Activated naive CD4-positive, alpha-beta T cell treated with anti-CD3 and anti-CD28 coated beads for 36 hours (primary cell): ENCODE measurements at regions not wholly inside any gene's neighbourhood (a gene's known extent, or its start where the extent isn't known, plus 50 kb on each side); places are given as distances from the start of the nearest gene placed in this dataset.

Experiments used
- CTCF ChIA-PET: fragments of 350-600 bp; sonication (Branson Sonifier 250); formaldehyde crosslinking; loops from one replicate; lab custom pipeline; 2021; ENCODE audit warnings: antibody characterized with exemption; lab: Charles Lee
- DNase-seq: peaks from one replicate; pipeline ENCODE4 v3.0.0-alpha.2; 2020
- H3K27ac Mint-ChIP-seq: one replicate; pipeline ENCODE4 v1.8.0; 2021; ENCODE audit warnings: mild to moderate bottlenecking, mixed read lengths
- H3K27me3 Mint-ChIP-seq: one replicate; pipeline ENCODE4 v1.8.0; 2021; ENCODE audit warnings: low read depth, mixed read lengths
- H3K36me3 Mint-ChIP-seq: one replicate; pipeline ENCODE4 v1.8.0; 2021; ENCODE audit warnings: low read depth, mixed read lengths
- H3K4me1 Mint-ChIP-seq: one replicate; pipeline ENCODE4 v1.8.0; 2021; ENCODE audit warnings: low read depth, mixed read lengths
- H3K4me3 Mint-ChIP-seq: one replicate; pipeline ENCODE4 v1.8.0; 2021; ENCODE audit warnings: mild to moderate bottlenecking, moderate library complexity, mixed read lengths
- H3K9me3 Mint-ChIP-seq: one replicate; pipeline ENCODE4 v1.8.0; 2021; ENCODE audit warnings: mixed read lengths
- intact Hi-C: fragments of 100-400 bp; cut with micrococcal nuclease; formaldehyde crosslinking; loops from one replicate; pipeline ENCODE4 v1.15.1; 2023

DNA sequence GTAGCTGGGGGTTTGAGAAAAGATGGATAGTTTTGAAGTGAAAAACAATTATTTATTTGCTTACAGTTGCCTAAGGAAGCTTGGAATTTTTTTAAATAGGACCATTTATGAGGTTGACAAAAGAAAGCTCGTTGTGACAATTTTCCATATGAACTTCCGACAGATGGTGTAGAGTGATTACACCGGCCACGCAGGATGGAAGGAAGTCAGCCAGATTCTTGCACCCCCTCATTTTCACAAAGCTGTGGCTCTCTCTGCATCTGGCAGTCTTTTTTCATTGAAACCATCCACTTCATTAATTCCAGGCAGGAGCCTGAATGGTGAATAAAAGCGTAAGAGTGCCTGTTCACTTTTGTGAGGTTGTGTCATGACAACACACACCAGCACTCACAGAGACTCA, 1284.1 kb downstream of the AACS start:
- Mint-ChIP-seq H3K36me3 (no peaks in the 10 kb centered on the region), H3K9me3 (no peaks in the 10 kb centered on the region), H3K4me3 (no peak overlapping the region), H3K27ac (no peak overlapping the region), H3K27me3 (no peaks in the 10 kb centered on the region), H3K4me1 (peaks cover 4% of the 10 kb centered on the region)
- intact Hi-C loops, result loop anchor here (5.0 kb wide), 1 partner anchor 523 kb away; no protein-coding TSS in a partner anchor
- CTCF ChIA-PET, result no interaction called here
- no peak for DNase-seq

- no peak for DNase-seq
- CTCF ChIA-PET, result no interaction called here
These were observed 1288.4 kb downstream of the AACS start for GRCh38 chr12:126353604-126354003.

DNA sequence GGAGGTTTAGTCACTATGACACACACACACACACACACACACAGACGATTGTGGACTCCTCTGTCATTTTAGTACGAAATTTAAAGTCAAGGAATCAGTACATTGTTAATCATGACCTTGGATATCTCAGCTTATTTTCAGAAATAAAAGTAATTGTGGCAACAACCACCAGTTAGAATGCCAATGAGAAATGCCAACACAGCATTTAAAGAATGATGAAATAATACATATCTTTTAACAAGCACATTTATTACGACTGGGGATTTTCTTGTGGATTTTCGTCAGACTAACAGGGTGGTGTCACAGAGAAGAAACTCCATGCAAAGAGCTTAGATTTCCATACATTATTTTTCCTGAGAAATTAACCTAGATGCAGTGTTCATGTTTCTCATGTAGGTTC, 1289.4 kb downstream of the AACS start:
- Mint-ChIP-seq H3K27ac (no peak overlapping the region), H3K27me3 (no peaks in the 10 kb centered on the region)
- intact Hi-C loops, result loop anchor here (2.0 kb wide), 1 partner anchor 234 kb away; no protein-coding TSS in a partner anchor

More at GRCh38 chr12:126353604-126354003, 1288.4 kb downstream of the AACS start:
- H3K9me3 Mint-ChIP-seq, result peaks cover 10% of the 10 kb centered on the region
- H3K27me3 Mint-ChIP-seq, result no peaks in the 10 kb centered on the region
- H3K4me3 Mint-ChIP-seq, result no peak overlapping the region
- intact Hi-C loops, result loop anchor here (2.0 kb wide), 1 partner anchor 235 kb away; no protein-coding TSS in a partner anchor
- H3K27ac Mint-ChIP-seq, result no peak overlapping the region
- no peaks in the 10 kb centered on the region for H3K36me3 Mint-ChIP-seq
- H3K4me1 Mint-ChIP-seq, result peaks cover 8% of the 10 kb centered on the region

DNA sequence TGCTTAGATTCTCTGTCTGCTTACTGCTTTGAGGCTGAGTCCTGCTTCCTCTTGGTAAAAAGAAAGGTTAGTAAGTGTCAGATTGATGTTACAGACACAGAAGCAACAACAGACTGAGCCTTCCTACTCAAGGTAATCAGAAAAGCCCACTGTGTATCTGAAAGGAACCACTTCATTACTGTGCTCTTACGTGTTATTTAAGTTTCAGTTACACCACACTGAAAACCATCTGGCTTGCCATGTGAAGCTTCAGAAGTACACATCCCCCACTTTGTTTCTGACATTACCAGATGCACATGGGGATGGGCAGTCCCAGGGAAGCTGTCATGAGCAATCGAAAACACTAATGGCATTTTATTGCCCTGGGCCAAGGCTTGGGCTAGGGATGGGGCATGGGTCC, 1290.1 kb downstream of the AACS start:
- CTCF ChIA-PET, result interaction anchor here (0.5 kb wide), 1 partner anchor 919 kb away, joined by 4 read pairs; no protein-coding TSS in a partner anchor
- H3K4me3 Mint-ChIP-seq, result no peak overlapping the region
- no peaks in the 10 kb centered on the region for H3K27me3 Mint-ChIP-seq
- H3K4me1 Mint-ChIP-seq, result peaks cover 8% of the 10 kb centered on the region
- peaks cover 10% of the 10 kb centered on the region for H3K9me3 Mint-ChIP-seq
- intact Hi-C loops, result loop anchor here (2.0 kb wide), 1 partner anchor 233 kb away; no protein-coding TSS in a partner anchor
- H3K36me3 Mint-ChIP-seq, result no peaks in the 10 kb centered on the region
- H3K27ac Mint-ChIP-seq, result peak overlapping the region; percentile 30
- no peak for DNase-seq

More for the DNA sequence above, 1289.4 kb downstream of the AACS start:
- Mint-ChIP-seq H3K4me3 (no peak overlapping the region), H3K36me3 (no peaks in the 10 kb centered on the region), H3K4me1 (peaks cover 8% of the 10 kb centered on the region), H3K9me3 (peaks cover 10% of the 10 kb centered on the region)
- no peak for DNase-seq
- CTCF ChIA-PET, result interaction anchor here (0.5 kb wide), 1 partner anchor 920 kb away, joined by 4 read pairs; no protein-coding TSS in a partner anchor

DNA sequence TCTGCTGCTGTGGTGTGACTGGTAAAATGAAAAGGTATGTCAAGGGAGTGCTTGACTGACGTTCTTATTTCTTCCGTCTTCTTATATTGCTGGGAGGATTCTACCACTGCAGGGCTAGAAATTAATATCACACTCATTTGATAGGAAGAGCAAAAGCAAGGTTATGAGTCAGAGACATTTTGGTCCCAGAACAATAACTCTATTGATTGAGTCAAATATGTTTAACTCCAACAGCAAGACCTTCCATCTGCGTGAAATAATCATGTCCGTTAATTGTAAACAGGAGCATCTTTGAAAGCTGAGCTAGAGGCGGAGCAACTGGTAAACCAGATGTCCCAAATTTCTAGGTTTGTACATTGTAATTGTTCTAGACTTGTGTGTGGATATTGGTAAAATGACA, 1293.6 kb downstream of the AACS start:
- Mint-ChIP-seq H3K4me1 (peaks cover 8% of the 10 kb centered on the region), H3K36me3 (no peaks in the 10 kb centered on the region), H3K27ac (no peak overlapping the region), H3K4me3 (no peak overlapping the region), H3K9me3 (peaks cover 13% of the 10 kb centered on the region), H3K27me3 (no peaks in the 10 kb centered on the region)
- intact Hi-C loops, result no loop called here
- DNase-seq, result no peak
- CTCF ChIA-PET, result no interaction called here

- Mint-ChIP-seq H3K4me3 (no peak overlapping the region), H3K27me3 (no peaks in the 10 kb centered on the region), H3K9me3 (peaks cover 13% of the 10 kb centered on the region), H3K27ac (no peak overlapping the region), H3K4me1 (peaks cover 5% of the 10 kb centered on the region), H3K36me3 (no peaks in the 10 kb centered on the region)
- DNase-seq, result no peak
- CTCF ChIA-PET, result no interaction called here
- intact Hi-C loops, result no loop called here
These were observed 1294.0 kb downstream of the AACS start for GRCh38 chr12:126359216-126359615.

DNA sequence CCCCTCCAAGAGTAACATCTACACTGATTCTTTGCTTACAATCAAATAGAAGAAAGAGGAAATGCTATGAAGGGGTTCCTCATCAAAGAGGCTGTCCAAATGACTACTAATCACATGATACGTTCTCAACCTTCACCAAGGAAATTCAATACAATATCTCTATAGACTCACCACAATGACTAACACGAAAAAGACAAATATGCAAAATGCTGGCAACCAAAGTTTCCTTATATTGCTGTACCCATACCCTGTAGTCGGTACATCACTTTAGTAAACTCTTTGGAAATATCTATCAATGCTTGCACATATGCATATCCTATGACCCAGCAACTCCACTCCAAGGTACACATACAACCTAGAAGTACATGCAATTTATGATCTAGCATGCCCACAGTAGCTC, 1296.6 kb downstream of the AACS start:
- no peaks in the 10 kb centered on the region for H3K36me3 Mint-ChIP-seq
- intact Hi-C loops, result loop anchor here (1.0 to 2.0 kb wide), 2 partner anchors 35 to 227 kb away; no protein-coding TSS in a partner anchor
- no peaks in the 10 kb centered on the region for H3K27me3 Mint-ChIP-seq
- no peak overlapping the region for H3K27ac Mint-ChIP-seq
- CTCF ChIA-PET, result no interaction called here
- DNase-seq, result no peak
- no peak overlapping the region for H3K4me3 Mint-ChIP-seq
- no peaks in the 10 kb centered on the region for H3K4me1 Mint-ChIP-seq
- H3K9me3 Mint-ChIP-seq, result peaks cover 9% of the 10 kb centered on the region

GRCh38 chr12:126362493-126362892, 1297.3 kb downstream of the AACS start:
- Mint-ChIP-seq H3K27me3 (no peaks in the 10 kb centered on the region), H3K36me3 (no peaks in the 10 kb centered on the region), H3K4me3 (no peak overlapping the region), H3K4me1 (no peaks in the 10 kb centered on the region), H3K9me3 (peaks cover 5% of the 10 kb centered on the region), H3K27ac (no peak overlapping the region)
- DNase-seq, result no peak
- intact Hi-C loops, result loop anchor here (1.0 to 2.0 kb wide), 2 partner anchors 35 to 226 kb away; no protein-coding TSS in a partner anchor
- CTCF ChIA-PET, result interaction anchor here (0.6 kb wide), 1 partner anchor 121 kb away, joined by 4 read pairs; no protein-coding TSS in a partner anchor

DNA sequence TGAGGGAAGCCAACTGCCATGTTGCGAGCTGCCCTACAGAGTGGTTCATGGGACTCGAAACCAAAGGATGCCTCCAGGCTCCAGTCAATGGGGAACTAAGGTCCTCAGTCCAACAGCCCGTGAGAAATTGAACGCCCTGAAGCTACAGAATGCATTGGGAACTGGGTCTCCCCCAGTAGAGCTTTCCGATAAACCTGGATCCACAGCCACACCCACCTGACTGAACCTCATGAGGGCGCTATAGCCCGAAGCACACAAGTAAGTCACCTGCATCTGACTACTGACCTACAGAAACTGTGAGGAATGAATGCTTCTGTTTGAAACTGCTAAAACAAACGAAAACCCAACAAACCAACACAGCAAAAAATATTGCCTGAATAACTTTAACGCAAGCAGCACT, 1297.7 kb downstream of the AACS start:
- no peak overlapping the region for H3K27ac Mint-ChIP-seq
- H3K27me3 Mint-ChIP-seq, result no peaks in the 10 kb centered on the region
- H3K36me3 Mint-ChIP-seq, result no peaks in the 10 kb centered on the region
- no peak for DNase-seq
- no peak overlapping the region for H3K4me3 Mint-ChIP-seq
- peaks cover 5% of the 10 kb centered on the region for H3K9me3 Mint-ChIP-seq
- CTCF ChIA-PET, result interaction anchor here (0.6 kb wide), 1 partner anchor 122 kb away, joined by 4 read pairs; no protein-coding TSS in a partner anchor
- no peaks in the 10 kb centered on the region for H3K4me1 Mint-ChIP-seq
- intact Hi-C loops, result loop anchor here (1.0 to 2.0 kb wide), 2 partner anchors 34 to 226 kb away; no protein-coding TSS in a partner anchor

- DNase-seq, result no peak
- Mint-ChIP-seq H3K27me3 (no peaks in the 10 kb centered on the region), H3K4me3 (no peak overlapping the region), H3K9me3 (peaks cover 1% of the 10 kb centered on the region), H3K27ac (no peak overlapping the region), H3K4me1 (peaks cover 3% of the 10 kb centered on the region), H3K36me3 (no peaks in the 10 kb centered on the region)
- intact Hi-C loops, result no loop called here
- CTCF ChIA-PET, result interaction anchor here (0.6 kb wide), 1 partner anchor 94 kb away, joined by 3 read pairs; no protein-coding TSS in a partner anchor
These were observed 1304.5 kb downstream of the AACS start for GRCh38 chr12:126369487-126370463.

GRCh38 chr12:126383506-126383905, 1318.3 kb downstream of the AACS start:
- H3K4me1 Mint-ChIP-seq, result peaks cover 11% of the 10 kb centered on the region
- DNase-seq, result no peak
- H3K4me3 Mint-ChIP-seq, result no peak overlapping the region
- CTCF ChIA-PET, result no interaction called here
- no peak overlapping the region for H3K27ac Mint-ChIP-seq
- intact Hi-C loops, result no loop called here
- H3K27me3 Mint-ChIP-seq, result no peaks in the 10 kb centered on the region
- peaks cover 12% of the 10 kb centered on the region for H3K9me3 Mint-ChIP-seq
- H3K36me3 Mint-ChIP-seq, result no peaks in the 10 kb centered on the region

- no peaks in the 10 kb centered on the region for H3K36me3 Mint-ChIP-seq
- intact Hi-C loops, result no loop called here
- no peaks in the 10 kb centered on the region for H3K27me3 Mint-ChIP-seq
- H3K4me3 Mint-ChIP-seq, result no peak overlapping the region
- no peak overlapping the region for H3K27ac Mint-ChIP-seq
- H3K4me1 Mint-ChIP-seq, result peaks cover 11% of the 10 kb centered on the region
- H3K9me3 Mint-ChIP-seq, result peaks cover 14% of the 10 kb centered on the region
- no peak for DNase-seq
- CTCF ChIA-PET, result no interaction called here
These were observed 1318.9 kb downstream of the AACS start for GRCh38 chr12:126384026-126384564.
